ENCODE measurements at regions not wholly inside any gene's neighbourhood (a gene's known extent, or its start where the extent isn't known, plus 50 kb on each side); places are given as distances from the start of the nearest gene placed in this dataset.

- DNase-seq (ENCODE audit: low read depth) = no peak
Measured at GRCh38 chr3:67288466-67289106, 290.5 kb downstream of the KBTBD8 start.

DNA sequence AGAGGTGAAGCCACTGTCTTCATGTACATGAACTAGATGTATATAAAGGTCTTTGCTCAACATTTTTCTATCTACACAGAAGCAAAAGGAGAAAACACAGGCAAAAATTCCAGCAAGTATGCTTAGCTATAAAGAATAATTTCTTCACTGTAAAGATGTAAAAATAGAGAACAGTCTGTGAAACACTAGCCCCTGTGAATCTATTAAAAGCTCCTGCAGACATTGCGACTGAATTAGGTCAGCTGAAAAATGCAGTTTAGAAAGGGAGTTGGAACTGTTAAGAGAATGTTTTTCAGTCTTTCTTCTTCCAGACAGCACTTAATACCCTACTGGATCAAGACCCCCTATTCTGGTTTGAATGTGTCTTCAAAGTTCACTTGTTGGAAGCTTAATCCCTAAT is 291.5 kb downstream of the KBTBD8 start:
- DNase-seq (ENCODE audit: low read depth) = no peak

- DNase-seq (ENCODE audit: low read depth) = no peak
Measured at GRCh38 chr3:67290438-67290837, 292.3 kb downstream of the KBTBD8 start.

GRCh38 chr3:67291287-67292252 is 293.5 kb downstream of the KBTBD8 start:
- DNase-seq (ENCODE audit: low read depth) = no peak

DNA sequence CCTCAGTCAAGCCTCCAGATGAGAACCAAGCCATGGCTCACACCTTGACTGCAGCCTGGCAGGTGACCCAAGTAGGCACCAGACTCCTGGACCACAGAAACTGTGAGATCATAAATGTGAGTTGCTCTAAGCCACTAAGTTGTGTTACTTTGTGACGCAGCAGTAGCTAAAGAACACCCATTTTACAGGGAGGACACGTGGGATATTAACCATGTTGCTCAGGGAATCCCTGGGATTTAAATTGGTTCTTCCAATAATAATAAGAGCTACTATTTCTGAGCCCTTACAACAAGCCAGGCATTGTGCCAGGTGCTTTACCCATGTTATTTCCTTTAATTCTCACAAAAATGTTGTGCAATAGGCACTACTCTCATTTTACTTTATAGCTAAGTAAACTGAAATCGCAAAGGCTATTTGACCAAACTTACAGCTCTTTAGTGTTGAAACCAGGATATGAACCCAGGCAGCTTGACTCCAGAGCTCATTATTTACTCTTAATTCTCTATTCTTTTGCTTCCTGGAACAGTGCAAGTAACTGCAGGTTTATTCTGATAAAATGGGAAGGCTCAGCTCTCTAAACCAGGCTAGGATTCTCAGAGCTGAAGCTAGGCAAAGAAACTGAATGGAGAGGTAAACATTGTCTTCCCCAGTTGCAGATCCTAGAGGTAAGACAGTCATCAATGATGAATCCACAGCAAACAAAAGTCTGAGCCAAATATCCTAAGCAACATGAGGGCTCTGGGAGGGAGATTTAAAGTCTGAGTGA is 294.4 kb downstream of the KBTBD8 start:
- DNase-seq (ENCODE audit: low read depth) = no peak

GRCh38 chr3:67294341-67294740 is 296.2 kb downstream of the KBTBD8 start:
- DNase-seq (ENCODE audit: low read depth) = no peak

GRCh38 chr3:67296039-67296892 is 298.2 kb downstream of the KBTBD8 start:
- no peak for DNase-seq (ENCODE audit: low read depth)

DNA sequence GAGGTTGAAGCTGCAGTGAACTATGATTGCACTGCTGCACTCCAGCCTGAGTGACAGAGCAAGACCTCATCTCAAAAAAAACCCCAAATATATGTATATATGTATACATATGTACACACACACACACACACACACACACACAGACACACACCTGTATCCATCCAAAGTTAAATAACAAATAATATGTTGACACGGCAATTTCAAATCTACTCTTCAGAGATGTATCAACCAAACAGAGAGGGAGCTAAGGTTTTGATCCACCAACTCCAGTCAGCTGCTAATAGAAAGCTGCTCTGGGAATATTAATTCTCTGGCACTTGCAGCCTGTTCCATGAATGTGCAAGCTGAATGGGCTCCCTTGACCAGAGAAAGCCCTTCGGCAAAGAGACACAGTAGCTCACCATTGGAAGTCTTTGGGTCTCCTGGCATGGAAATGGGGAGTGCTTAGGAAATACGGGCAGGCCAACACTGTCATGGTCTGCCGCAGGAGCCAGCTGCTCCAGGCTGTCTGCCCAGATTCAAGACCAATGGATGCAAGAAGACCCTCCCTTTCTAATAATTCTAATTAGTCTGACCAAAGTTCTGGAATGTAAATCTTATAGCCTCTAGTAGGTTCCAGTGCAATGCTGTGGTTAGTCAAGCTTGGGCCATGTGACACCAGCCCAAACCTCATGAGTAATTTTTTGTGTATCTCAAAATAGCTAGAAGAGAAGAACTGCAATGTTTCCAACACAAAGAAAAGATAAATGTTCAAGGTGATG is 299.8 kb downstream of the KBTBD8 start:
- DNase-seq (ENCODE audit: low read depth) = no peak

GRCh38 chr3:67301556-67301955 is 303.4 kb downstream of the KBTBD8 start:
- DNase-seq (ENCODE audit: low read depth) = no peak

GRCh38 chr3:67302489-67302888 is 304.4 kb downstream of the KBTBD8 start:
- no peak for DNase-seq (ENCODE audit: low read depth)

- no peak for DNase-seq (ENCODE audit: low read depth)
Measured at GRCh38 chr3:67305160-67305559, 307.1 kb downstream of the KBTBD8 start.

GRCh38 chr3:67305922-67306321 is 307.8 kb downstream of the KBTBD8 start:
- no peak for DNase-seq (ENCODE audit: low read depth)

- no peak for DNase-seq (ENCODE audit: low read depth)
Measured at GRCh38 chr3:67311440-67311839, 313.3 kb downstream of the KBTBD8 start.

DNA sequence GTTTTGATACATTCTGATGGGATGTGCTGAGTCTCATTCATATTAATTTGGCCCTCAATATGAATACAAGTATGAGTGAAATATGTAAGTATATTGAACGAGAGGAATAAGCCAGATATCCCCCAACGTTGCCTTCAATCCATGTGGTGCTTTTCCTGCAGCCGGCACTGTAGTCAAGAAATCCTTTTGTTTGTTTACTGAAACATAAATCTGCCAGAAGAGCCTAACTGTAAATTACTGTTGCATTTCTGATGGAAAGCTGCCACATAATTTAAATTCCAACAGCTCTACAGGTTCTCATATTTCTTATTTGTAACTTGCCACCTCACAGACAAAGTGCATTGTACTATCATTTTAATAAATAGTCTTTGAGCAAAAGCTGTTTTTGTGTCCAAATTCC is 314.0 kb downstream of the KBTBD8 start:
- no peak for DNase-seq (ENCODE audit: low read depth)

GRCh38 chr3:67318162-67318561 is 320.1 kb downstream of the KBTBD8 start:
- DNase-seq (ENCODE audit: low read depth) = no peak

DNA sequence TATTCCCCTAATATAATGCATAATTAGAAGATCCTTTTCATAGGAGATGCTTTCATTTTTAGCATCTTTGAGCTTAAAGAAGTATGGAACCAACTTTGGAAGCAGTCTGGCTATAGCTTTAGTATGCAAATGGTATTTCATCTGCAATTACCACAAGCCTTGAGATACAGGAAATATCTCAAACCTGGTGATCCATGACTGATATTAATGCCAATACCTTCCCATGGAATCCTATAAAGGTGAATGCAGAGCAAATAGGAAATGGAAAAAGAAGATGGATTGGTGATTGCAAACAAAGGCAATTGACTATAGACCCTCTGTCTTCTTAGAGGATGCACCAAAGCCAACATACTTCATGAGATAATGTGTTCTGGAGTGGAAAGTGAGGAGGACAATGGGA is 326.4 kb downstream of the KBTBD8 start:
- no peak for DNase-seq (ENCODE audit: low read depth)

Data from Daoy (cell line).